ENCODE measurements at regions not wholly inside any gene's neighbourhood (a gene's known extent, or its start where the extent isn't known, plus 50 kb on each side); places are given as distances from the start of the nearest gene placed in this dataset.
"Not testable (repeated sequence)": the region's sequence is repeated elsewhere in the genome, so short reads cannot be mapped to it uniquely, and the experiment has no call there.

DNA sequence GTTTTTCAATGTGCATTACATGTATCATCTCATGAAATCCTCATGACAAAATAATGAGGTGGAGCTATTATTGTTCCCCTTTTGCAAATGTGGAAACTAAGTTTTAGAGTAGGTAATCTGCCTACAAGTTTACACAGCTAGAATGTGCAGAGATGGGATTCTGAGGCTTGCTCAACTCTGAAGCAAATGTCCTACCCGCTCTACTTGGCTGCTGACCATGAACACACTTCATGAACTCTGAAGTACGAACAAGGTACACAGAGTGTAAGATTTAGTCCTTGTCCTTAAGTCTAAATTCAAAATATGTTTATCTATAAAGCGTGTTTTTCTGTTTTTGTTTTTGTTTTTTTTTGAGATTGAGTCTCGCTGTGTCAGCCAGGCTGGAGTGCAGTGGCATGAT, 63.6 kb upstream of the NOTCH2NLA start:
- H3K27me3 Mint-ChIP-seq; H3K4me1 Mint-ChIP-seq (ENCODE audit: low read depth); H3K27ac Mint-ChIP-seq; H3K4me3 Mint-ChIP-seq; H3K9me3 Mint-ChIP-seq; H3K36me3 Mint-ChIP-seq (ENCODE audit: low read depth): not testable (repeated sequence)

DNA sequence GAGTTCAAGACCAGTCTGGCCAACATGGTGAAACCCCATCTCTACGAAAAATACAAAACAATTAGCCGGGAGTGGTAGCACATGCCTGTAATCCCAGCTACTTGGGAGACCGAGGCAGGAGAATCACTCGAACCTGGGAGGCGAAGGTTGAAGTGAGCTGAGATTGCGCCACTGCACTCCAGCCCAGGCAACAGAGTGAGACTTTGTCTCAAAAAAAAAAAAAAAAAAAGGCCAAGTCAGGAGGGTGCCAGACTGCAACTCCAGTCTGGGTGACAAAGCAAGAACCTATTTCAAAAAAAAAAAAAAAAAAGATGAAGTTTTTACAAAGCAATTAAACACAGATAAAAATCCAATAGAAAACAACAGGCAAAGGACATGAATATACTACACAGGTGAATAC, 59.1 kb upstream of the NOTCH2NLA start:
- H3K4me1 Mint-ChIP-seq (ENCODE audit: low read depth); H3K9me3 Mint-ChIP-seq; H3K4me3 Mint-ChIP-seq: not testable (repeated sequence)

DNA sequence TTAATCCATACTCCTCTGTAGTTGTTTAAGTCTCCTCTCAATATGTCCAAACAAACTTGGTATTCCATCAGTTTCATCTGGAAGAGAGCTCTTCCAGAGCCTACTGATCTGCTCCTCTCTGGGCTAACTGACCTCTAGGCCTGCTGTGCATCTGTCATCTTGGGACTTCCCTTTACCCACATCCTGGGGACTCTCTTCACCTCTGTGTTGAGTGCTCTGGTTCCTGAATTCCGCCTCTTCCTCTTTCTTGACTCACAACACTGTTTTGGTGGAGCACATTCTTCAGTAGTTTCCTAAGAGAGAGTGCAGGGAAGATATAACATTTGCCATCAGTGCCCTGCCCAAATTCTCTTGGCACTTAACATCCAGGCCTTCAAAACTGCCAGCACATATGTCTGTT, 55.9 kb upstream of the NOTCH2NLA start:
- not testable (repeated sequence) for H3K9me3 Mint-ChIP-seq; H3K4me3 Mint-ChIP-seq; H3K27ac Mint-ChIP-seq; H3K36me3 Mint-ChIP-seq (ENCODE audit: low read depth); H3K4me1 Mint-ChIP-seq (ENCODE audit: low read depth); H3K27me3 Mint-ChIP-seq

More for the DNA sequence above, 59.1 kb upstream of the NOTCH2NLA start:
- not testable (repeated sequence) for H3K36me3 Mint-ChIP-seq (ENCODE audit: low read depth); H3K27me3 Mint-ChIP-seq; H3K27ac Mint-ChIP-seq

DNA sequence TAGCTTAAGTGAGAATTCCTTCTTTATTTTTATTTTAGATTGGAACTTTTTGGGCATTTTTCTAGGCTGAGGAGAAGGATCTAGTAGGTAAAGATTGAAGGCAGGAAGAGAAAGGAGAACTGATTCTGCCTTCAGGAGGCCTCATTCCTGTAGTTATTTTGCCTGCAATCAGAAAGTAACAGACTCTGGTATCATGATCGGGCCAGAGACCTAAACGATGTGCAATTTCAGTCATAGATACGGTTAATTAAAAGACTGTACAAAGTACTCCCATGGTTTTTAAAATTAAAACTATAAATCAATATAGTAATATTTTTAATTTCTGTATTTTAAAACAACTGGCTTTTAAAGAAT, 54.7 kb upstream of the NOTCH2NLA start:
- H3K4me1 Mint-ChIP-seq (ENCODE audit: low read depth); H3K36me3 Mint-ChIP-seq (ENCODE audit: low read depth); H3K27me3 Mint-ChIP-seq; H3K9me3 Mint-ChIP-seq; H3K4me3 Mint-ChIP-seq; H3K27ac Mint-ChIP-seq: not testable (repeated sequence)

DNA sequence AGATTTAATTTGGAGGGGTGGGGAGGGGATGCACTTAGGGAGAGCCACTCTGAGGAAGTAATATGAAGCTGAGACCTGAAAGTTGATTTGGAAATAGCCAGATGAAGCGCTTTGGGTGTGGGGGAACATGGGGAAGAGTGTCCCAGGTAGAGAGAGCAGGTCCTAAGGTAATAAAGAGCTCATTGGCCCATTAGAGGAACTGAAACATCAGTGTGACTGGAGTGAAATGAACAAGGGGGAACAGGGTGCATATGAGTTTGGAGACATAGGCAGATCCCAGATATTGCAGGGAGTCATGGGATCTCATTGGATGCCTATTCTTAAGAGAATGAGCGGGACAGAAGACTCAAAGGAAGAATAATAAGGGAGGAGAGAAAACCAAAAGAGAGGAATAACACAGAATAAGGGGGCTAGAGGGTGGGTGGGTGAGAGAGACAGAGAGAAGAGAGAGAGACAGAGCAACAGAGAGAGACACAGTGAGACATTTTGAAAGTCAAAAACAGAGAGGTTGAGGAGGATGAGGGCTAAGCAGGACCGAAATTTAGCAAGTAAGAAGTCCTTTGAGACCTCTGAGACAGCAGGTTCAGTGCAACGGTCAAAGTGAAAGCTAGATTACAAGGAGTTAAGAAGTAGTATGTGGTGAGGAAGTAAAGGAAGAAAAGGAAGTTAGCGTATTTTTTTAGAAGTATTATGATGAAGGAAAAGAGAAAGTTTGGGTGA, 54.1 kb upstream of the NOTCH2NLA start:
- H3K36me3 Mint-ChIP-seq (ENCODE audit: low read depth); H3K4me3 Mint-ChIP-seq: not testable (repeated sequence)

DNA sequence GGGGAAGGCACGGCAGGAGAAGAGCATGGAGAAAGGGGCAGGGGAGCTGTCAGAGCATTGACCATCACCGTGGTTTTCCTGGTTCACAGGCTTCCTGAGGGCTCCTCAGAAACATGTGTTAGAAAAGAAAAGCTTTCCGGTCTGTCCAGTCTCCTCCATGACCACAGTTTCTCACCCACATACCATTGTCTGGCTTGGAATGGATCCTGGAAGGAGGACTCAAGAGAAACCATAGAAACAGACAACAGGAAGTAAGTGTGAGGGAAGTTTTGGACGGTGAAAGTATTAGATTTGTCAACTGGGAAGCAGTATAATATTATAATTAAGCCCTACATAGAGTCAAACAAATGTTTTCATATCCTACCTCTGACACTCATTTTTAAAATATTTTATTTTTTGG, 52.7 kb upstream of the NOTCH2NLA start:
- H3K27me3 Mint-ChIP-seq; H3K4me1 Mint-ChIP-seq (ENCODE audit: low read depth); H3K9me3 Mint-ChIP-seq; H3K27ac Mint-ChIP-seq; H3K4me3 Mint-ChIP-seq; H3K36me3 Mint-ChIP-seq (ENCODE audit: low read depth): not testable (repeated sequence)

More for the DNA sequence above, 54.1 kb upstream of the NOTCH2NLA start:
- not testable (repeated sequence) for H3K4me1 Mint-ChIP-seq (ENCODE audit: low read depth); H3K27me3 Mint-ChIP-seq; H3K9me3 Mint-ChIP-seq; H3K27ac Mint-ChIP-seq

DNA sequence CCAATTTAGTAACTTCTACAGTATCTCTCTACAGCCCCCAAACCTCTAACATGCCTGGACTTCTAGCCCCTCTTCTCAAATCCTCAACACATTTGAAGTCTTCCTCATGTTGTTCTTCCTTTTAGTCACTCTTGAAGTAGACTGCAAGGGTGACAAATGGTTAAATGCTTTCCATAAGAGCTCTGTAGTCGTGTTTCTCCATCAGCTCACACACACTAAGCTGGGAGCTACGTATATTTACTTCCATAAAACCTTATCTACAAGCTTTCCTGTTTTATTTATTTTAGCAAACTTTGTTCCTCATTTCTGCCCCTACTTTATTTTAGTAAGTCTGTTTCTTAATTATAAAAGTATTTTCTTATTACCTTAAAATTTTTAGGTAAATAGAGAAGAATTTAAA, 49.9 kb upstream of the NOTCH2NLA start:
- not testable (repeated sequence) for H3K4me1 Mint-ChIP-seq (ENCODE audit: low read depth); H3K27me3 Mint-ChIP-seq; H3K9me3 Mint-ChIP-seq; H3K27ac Mint-ChIP-seq; H3K4me3 Mint-ChIP-seq; H3K36me3 Mint-ChIP-seq (ENCODE audit: low read depth)
